Neural progenitor cell (in vitro differentiated cells): ENCODE measurements at regions not wholly inside any gene's neighbourhood (a gene's known extent, or its start where the extent isn't known, plus 50 kb on each side); places are given as distances from the start of the nearest gene placed in this dataset.

Source experiments
- DNase-seq: peaks from one replicate; pipeline ENCODE4 v3.0.0-alpha.2; 2016; ENCODE audit warnings: low spot score
- H2AFZ ChIP-seq: fragments of 200-600 bp; sonication (generic); replicated peaks from 2 replicates; pipeline ENCODE4 v1.6.1; 2016; ENCODE audit warnings: antibody characterized with exemption
- H3F3A ChIP-seq: fragments of 200-600 bp; sonication (generic); 2 replicates; pipeline ENCODE4 v1.6.1; 2016; ENCODE audit warnings: antibody characterized with exemption, low read depth
- H3K27ac ChIP-seq: fragments of 200-600 bp; sonication (generic); 2 replicates; pipeline ENCODE4 v1.5.1; 2016; ENCODE audit warnings: mild to moderate bottlenecking
- H3K27me3 ChIP-seq: fragments of 200-600 bp; sonication (generic); 2 replicates; pipeline ENCODE4 v1.6.1; 2016; ENCODE audit warnings: mild to moderate bottlenecking, moderate library complexity
- H3K36me3 ChIP-seq: fragments of 200-600 bp; sonication (generic); 2 replicates; pipeline ENCODE4 v1.5.1; 2016
- H3K4me1 ChIP-seq: fragments of 200-600 bp; sonication (generic); 2 replicates; pipeline ENCODE4 v1.6.1; 2016; ENCODE audit warnings: mixed run types
- H3K4me2 ChIP-seq: fragments of 200-600 bp; sonication (generic); 2 replicates; pipeline ENCODE4 v1.6.1; 2016
- H3K4me3 ChIP-seq: fragments of 200-600 bp; sonication (generic); 2 replicates; pipeline ENCODE4 v1.5.1; 2016
- H3K79me2 ChIP-seq: fragments of 200-600 bp; sonication (generic); 2 replicates; pipeline ENCODE4 v1.6.1; 2016; ENCODE audit warnings: low read depth
- H3K9ac ChIP-seq: fragments of 200-600 bp; sonication (generic); 2 replicates; pipeline ENCODE4 v1.6.1; 2016
- H3K9me3 ChIP-seq: fragments of 200-600 bp; sonication (generic); 2 replicates; pipeline ENCODE4 v1.5.1; 2016; ENCODE audit warnings: low read depth
- H4K20me1 ChIP-seq: fragments of 200-600 bp; sonication (generic); 2 replicates; pipeline ENCODE4 v1.6.1; 2016; ENCODE audit warnings: low read depth
- H3K27ac Mint-ChIP-seq: 3 replicates; pipeline ENCODE4 v1.8.0; 2021; ENCODE audit warnings: mixed read lengths
- H3K27me3 Mint-ChIP-seq: 2 replicates; pipeline ENCODE4 v1.8.0; 2022; ENCODE audit warnings: low read depth, mild to moderate bottlenecking, inconsistent platforms, moderate library complexity, mixed read lengths; ENCODE audit not compliant: insufficient read depth
- H3K36me3 Mint-ChIP-seq: 3 replicates; pipeline ENCODE4 v1.8.0; 2021; ENCODE audit warnings: mixed read lengths
- H3K4me1 Mint-ChIP-seq: 3 replicates; pipeline ENCODE4 v1.8.0; 2021; ENCODE audit warnings: mixed read lengths
- H3K4me3 Mint-ChIP-seq: 3 replicates; pipeline ENCODE4 v1.8.0; 2021; ENCODE audit warnings: mild to moderate bottlenecking, moderate library complexity, mixed read lengths
- H3K9me3 Mint-ChIP-seq: 3 replicates; pipeline ENCODE4 v1.8.0; 2020; ENCODE audit warnings: mixed read lengths
- EZH2 ChIP-seq: fragments of 200-600 bp; sonication (generic); IDR thresholded peaks from 2 replicates; pipeline ENCODE4 v1.6.1; 2017; ENCODE audit warnings: antibody characterized with exemption, mild to moderate bottlenecking, moderate library complexity
- EZH2phosphoT487 ChIP-seq: fragments of 200-600 bp; sonication (generic); IDR thresholded peaks from 2 replicates; pipeline ENCODE4 v1.6.1; 2017; ENCODE audit warnings: antibody characterized with exemption
- TF ChIP-seq, protein P1 (sequence below): fragments of 200-600 bp; sonication (generic); IDR thresholded peaks from 2 replicates; pipeline ENCODE4 v1.5.1; 2017; ENCODE audit warnings: antibody characterized with exemption, mild to moderate bottlenecking

GRCh38 chr21:35280231-35280630 is 231.1 kb upstream of the RUNX1 start:
- TF ChIP-seq, protein P1, sequence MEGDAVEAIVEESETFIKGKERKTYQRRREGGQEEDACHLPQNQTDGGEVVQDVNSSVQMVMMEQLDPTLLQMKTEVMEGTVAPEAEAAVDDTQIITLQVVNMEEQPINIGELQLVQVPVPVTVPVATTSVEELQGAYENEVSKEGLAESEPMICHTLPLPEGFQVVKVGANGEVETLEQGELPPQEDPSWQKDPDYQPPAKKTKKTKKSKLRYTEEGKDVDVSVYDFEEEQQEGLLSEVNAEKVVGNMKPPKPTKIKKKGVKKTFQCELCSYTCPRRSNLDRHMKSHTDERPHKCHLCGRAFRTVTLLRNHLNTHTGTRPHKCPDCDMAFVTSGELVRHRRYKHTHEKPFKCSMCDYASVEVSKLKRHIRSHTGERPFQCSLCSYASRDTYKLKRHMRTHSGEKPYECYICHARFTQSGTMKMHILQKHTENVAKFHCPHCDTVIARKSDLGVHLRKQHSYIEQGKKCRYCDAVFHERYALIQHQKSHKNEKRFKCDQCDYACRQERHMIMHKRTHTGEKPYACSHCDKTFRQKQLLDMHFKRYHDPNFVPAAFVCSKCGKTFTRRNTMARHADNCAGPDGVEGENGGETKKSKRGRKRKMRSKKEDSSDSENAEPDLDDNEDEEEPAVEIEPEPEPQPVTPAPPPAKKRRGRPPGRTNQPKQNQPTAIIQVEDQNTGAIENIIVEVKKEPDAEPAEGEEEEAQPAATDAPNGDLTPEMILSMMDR, result no peak
- no peak for TF ChIP-seq EZH2
- no peak for TF ChIP-seq EZH2phosphoT487
- Histone ChIP-seq H3K27ac (no peak overlapping the region), H3K4me1 (peaks cover 4% of the 10 kb centered on the region), H3K79me2 (no peaks in the 10 kb centered on the region), H3K36me3 (no peaks in the 10 kb centered on the region), H2AFZ (no peak overlapping the region), H4K20me1 (no peaks in the 10 kb centered on the region), H3F3A (no peaks in the 10 kb centered on the region), H3K9ac (no peak overlapping the region), H3K4me2 (no peak overlapping the region), H3K9me3 (no peaks in the 10 kb centered on the region), H3K27me3 (no peaks in the 10 kb centered on the region), H3K4me3 (no peak overlapping the region)
- no peak overlapping the region for H3K4me3 Mint-ChIP-seq
- no peak overlapping the region for H3K27ac Mint-ChIP-seq
- DNase-seq, result no peak
- peaks cover 7% of the 10 kb centered on the region for H3K9me3 Mint-ChIP-seq
- H3K4me1 Mint-ChIP-seq, result no peaks in the 10 kb centered on the region
- no peaks in the 10 kb centered on the region for H3K36me3 Mint-ChIP-seq
- peaks cover 2% of the 10 kb centered on the region for H3K27me3 Mint-ChIP-seq

DNA sequence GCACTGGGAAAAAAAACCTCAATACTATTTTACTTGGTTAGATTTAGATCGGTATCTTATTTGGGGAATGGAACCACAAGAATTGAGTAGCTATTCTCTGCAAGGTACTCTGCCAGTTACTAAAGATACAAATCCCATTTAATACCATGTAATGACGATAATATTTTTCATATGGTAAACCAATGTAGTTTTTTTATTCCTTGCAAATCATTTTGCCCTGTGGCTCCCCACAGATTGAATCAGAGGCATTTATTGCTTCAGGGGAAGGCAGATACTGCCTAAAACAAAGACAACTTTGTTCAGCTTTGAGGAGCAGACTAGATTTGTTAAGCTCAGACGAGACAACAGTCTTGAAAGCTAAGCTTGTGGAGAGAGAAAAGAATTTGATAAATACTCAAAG is 226.7 kb upstream of the RUNX1 start:
- Mint-ChIP-seq H3K4me1 (no peaks in the 10 kb centered on the region), H3K4me3 (no peak overlapping the region), H3K36me3 (no peaks in the 10 kb centered on the region), H3K27me3 (peaks cover 4% of the 10 kb centered on the region), H3K27ac (no peak overlapping the region), H3K9me3 (peaks cover 9% of the 10 kb centered on the region)
- Histone ChIP-seq H4K20me1 (no peaks in the 10 kb centered on the region), H3K36me3 (no peaks in the 10 kb centered on the region), H2AFZ (no peak overlapping the region), H3K4me3 (no peak overlapping the region), H3K4me2 (no peak overlapping the region), H3K79me2 (no peaks in the 10 kb centered on the region), H3K27me3 (no peaks in the 10 kb centered on the region), H3K9me3 (no peaks in the 10 kb centered on the region), H3K4me1 (peaks cover 4% of the 10 kb centered on the region), H3K27ac (no peak overlapping the region), H3F3A (no peaks in the 10 kb centered on the region), H3K9ac (no peak overlapping the region)
- no peak for DNase-seq
- TF ChIP-seq, protein P1, result no peak
- TF ChIP-seq EZH2 (no peak), EZH2phosphoT487 (no peak)

DNA sequence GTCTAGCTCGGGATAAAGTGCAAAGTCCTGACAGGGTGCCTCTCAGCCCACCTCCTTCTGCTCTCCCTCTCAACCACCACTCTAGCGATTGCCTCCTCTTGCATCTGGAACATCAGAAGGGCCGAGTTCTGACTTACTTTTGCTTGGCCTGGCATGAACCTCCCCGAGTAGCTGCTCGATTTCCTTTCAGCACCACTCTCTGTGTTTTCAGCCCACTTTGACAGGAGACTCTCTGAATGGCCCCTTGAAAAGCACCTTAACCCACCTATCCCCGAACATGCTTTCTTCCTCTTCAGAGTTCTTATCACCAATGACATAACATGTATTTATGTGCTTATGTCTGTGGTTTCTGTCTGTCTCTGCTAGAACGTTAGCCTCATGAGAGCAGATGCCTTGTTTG is 225.8 kb upstream of the RUNX1 start:
- Mint-ChIP-seq H3K4me1 (no peaks in the 10 kb centered on the region), H3K27me3 (peaks cover 4% of the 10 kb centered on the region), H3K36me3 (no peaks in the 10 kb centered on the region), H3K4me3 (no peak overlapping the region), H3K27ac (no peak overlapping the region), H3K9me3 (peaks cover 8% of the 10 kb centered on the region)
- H3K4me2 ChIP-seq, result no peak overlapping the region
- TF ChIP-seq EZH2phosphoT487 (no peak), EZH2 (no peak)
- TF ChIP-seq, protein P1, result no peak
- H3K27me3 ChIP-seq, result no peaks in the 10 kb centered on the region
- no peak overlapping the region for H3K9ac ChIP-seq
- no peak overlapping the region for H3K4me3 ChIP-seq
- no peaks in the 10 kb centered on the region for H3F3A ChIP-seq
- no peak for DNase-seq
- H3K9me3 ChIP-seq, result no peaks in the 10 kb centered on the region
- H4K20me1 ChIP-seq, result no peaks in the 10 kb centered on the region
- H3K27ac ChIP-seq, result no peak overlapping the region
- H3K4me1 ChIP-seq, result peaks cover 4% of the 10 kb centered on the region
- H2AFZ ChIP-seq, result no peak overlapping the region
- H3K36me3 ChIP-seq, result no peaks in the 10 kb centered on the region
- H3K79me2 ChIP-seq, result no peaks in the 10 kb centered on the region

DNA sequence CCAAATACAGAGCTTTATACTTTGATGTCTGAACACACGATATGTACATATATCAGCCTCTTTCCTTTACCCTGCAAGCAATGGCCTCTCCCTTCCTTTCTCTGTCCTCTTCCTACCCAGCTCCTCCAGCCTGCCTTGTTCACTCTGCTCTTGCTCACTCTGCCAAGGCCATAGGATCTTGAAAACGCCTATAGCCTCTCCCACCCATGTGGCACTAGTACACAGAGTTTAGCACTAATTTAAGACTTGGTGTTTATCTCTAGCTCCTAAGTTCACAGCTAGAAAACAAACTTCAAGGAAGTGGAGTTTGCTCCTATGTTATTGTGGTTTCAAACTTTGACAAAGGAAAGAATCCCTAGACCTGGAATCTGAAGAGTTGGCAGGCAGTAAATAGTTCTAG is 225.0 kb upstream of the RUNX1 start:
- peaks cover 4% of the 10 kb centered on the region for H3K27me3 Mint-ChIP-seq
- H3K36me3 ChIP-seq, result no peaks in the 10 kb centered on the region
- no peaks in the 10 kb centered on the region for H3F3A ChIP-seq
- H4K20me1 ChIP-seq, result no peaks in the 10 kb centered on the region
- H3K27me3 ChIP-seq, result no peaks in the 10 kb centered on the region
- H3K9me3 Mint-ChIP-seq, result peaks cover 7% of the 10 kb centered on the region
- no peaks in the 10 kb centered on the region for H3K79me2 ChIP-seq
- no peak overlapping the region for H3K4me2 ChIP-seq
- H2AFZ ChIP-seq, result peak overlapping the region; percentile 37
- no peaks in the 10 kb centered on the region for H3K9me3 ChIP-seq
- H3K27ac ChIP-seq, result no peak overlapping the region
- no peak overlapping the region for H3K9ac ChIP-seq
- peaks cover 4% of the 10 kb centered on the region for H3K4me1 ChIP-seq
- H3K27ac Mint-ChIP-seq, result no peak overlapping the region
- no peak overlapping the region for H3K4me3 Mint-ChIP-seq
- no peaks in the 10 kb centered on the region for H3K4me1 Mint-ChIP-seq
- no peak for DNase-seq
- no peak overlapping the region for H3K4me3 ChIP-seq
- TF ChIP-seq, protein P1, result no peak
- TF ChIP-seq EZH2phosphoT487 (no peak), EZH2 (no peak)
- no peaks in the 10 kb centered on the region for H3K36me3 Mint-ChIP-seq
